ENCODE measurements at regions not wholly inside any gene's neighbourhood (a gene's known extent, or its start where the extent isn't known, plus 50 kb on each side); places are given as distances from the start of the nearest gene placed in this dataset.

- TF ChIP-seq RCOR1 (IDR thresholded peaks at IDR 0.05; ENCODE audit: low read depth, low read length) (no peak), POLR2A (IDR thresholded peaks at IDR 0.05; ENCODE audit: low read length) (no peak)
These were observed 200.2 kb downstream of the RPLP1 start for GRCh38 chr15:69652751-69653305.
